IPS-NIHi11 (cell line): ENCODE measurements at regions not wholly inside any gene's neighbourhood (a gene's known extent, or its start where the extent isn't known, plus 50 kb on each side); places are given as distances from the start of the nearest gene placed in this dataset.
"Not testable (repeated sequence)": the region's sequence is repeated elsewhere in the genome, so short reads cannot be mapped to it uniquely, and the experiment has no call there.

Experiments used
- DNase-seq: peaks from one replicate; pipeline ENCODE4 v3.0.0; 2012; ENCODE audit warnings: mixed read lengths, low spot score

DNA sequence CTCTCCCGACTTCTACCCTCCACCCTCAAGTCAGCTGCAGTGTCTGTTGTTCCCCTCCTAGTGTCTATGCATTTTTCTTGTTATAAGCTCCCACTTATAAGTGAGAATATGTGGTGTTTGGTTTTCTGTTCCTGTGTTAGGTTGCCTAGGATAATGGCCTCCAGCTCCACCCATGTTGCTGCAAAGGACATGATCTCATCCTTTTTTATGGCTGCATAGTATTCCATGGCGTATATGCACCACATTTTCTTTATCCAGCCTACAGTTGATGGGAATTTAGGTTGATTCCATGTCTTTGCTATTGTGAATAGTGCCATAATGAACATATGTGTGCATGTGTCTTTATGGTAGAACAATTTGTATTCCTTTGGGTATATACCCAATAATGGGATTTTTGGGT, 80.7 kb downstream of the SPTSSA start:
- not testable (repeated sequence) for DNase-seq

GRCh38 chr14:34380471-34380845, 81.6 kb downstream of the SPTSSA start:
- no peak for DNase-seq

DNA sequence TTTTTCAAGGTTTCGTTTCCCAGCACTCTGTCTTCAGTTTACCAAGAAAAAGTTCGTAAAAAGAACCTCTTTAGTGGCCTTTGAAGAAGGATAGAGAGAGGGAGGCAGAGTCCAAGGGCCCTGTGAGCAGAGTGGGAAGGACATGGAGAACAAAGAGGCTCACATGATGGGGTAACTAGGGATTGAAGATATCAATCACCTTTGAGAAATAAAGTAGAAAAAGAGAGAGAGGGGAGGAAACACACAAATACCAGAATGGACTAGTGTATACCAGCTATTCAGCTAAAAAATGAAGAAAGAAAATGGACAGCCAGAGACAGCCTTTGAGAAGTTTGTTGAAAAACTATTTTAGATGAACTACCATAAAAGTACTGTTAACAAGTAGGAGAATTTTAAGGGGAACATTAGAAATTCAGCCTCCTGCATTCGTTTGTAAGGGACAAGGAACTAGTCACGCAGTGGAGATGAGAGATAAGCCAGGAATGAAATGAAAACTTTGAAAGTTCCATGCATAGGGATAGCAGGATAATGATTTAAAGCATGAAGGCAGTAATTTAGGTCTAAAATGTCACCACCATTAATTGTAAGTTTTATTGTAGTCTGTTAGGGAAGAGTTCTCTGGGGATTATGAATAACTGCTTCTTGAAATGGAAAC, 82.1 kb downstream of the SPTSSA start:
- no peak for DNase-seq

GRCh38 chr14:34376649-34377267, 85.3 kb downstream of the SPTSSA start:
- DNase-seq, result no peak

DNA sequence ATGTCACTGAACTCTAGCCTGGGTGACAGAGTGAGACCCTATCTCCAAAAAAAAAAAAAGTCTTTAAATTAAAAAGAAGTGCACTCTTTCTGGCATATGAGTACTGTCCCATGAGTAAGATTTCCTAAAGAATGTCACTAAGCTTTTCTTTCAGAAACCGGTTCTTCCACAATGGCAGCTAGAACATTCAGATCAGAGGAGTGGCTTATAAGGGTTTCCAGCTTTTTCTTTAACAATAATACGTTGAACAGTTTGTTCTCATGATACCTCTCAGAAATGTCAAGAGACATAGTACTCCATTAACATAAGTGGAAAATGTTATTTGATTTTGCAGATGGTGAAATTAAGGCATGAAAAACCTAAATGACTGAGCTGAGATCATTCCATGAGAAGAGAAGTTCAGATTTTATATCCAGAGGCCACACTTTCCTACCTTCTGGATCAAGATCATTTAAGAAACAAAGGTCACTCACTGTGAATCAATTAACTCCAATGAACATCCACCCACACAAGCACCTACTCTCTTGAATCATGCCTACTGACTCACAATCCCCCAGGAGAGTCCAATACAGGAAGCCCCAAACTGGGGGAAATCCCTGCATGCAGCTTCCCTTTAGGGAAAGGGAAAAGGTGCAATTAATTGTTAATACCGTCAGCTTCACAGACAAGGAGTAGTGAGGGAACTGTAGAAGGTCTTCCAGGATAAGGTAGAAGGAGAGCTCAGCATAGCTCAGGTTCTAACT, 86.9 kb downstream of the SPTSSA start:
- no peak for DNase-seq

- DNase-seq, result no peak
These were observed 88.8 kb downstream of the SPTSSA start for GRCh38 chr14:34373191-34373590.

GRCh38 chr14:34372786-34373185, 89.3 kb downstream of the SPTSSA start:
- no peak for DNase-seq

DNA sequence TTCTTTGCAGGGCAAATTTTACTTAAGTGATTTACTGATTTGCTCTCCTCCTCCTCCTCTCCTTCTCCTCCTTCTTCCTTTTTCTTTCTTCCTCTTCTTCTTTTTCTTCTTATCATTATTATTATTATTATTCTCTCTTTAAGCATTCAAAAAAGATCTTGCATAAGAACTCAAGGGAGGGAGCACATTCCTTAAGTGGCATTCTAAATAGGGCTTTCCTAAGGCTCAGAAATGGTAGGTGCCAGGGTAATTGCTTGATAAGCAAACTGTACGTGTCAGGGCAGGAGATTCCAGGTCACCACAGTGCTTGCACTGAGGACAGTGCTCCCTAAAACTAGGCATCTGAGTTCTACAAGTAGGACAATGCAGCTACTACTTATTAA, 92.4 kb downstream of the SPTSSA start:
- no peak for DNase-seq

DNA sequence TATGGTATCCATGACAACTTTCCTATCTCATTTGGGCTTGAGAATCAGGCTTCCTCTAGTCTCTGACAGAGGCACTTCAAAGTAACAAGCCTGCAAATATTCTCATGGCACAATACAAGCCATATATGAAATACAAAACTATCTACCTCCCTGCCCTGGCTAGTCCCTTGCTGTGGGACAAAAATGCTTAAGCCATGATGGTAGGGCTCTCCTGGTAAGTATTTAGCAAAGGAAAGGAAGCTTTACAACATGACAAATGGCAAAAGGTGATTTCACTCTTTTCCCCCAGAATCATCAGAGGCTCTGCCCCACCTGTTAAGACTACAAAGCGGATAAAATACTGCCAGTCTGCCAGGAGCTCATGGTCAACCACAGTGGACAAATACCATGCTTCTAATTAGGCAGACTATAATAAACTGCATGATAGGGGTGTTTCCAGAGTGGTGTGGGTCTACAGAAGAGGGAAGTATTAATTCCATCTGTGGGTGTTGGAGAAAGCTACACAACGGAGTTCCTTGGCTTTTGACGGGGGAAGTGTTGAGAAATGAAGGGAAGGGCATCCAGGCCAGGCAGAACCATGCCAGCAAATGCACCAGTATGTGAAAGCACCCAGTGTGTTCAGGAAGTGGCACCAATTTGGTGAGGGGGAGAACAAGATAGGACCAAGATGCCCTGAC, 92.9 kb downstream of the SPTSSA start:
- DNase-seq, result no peak

DNA sequence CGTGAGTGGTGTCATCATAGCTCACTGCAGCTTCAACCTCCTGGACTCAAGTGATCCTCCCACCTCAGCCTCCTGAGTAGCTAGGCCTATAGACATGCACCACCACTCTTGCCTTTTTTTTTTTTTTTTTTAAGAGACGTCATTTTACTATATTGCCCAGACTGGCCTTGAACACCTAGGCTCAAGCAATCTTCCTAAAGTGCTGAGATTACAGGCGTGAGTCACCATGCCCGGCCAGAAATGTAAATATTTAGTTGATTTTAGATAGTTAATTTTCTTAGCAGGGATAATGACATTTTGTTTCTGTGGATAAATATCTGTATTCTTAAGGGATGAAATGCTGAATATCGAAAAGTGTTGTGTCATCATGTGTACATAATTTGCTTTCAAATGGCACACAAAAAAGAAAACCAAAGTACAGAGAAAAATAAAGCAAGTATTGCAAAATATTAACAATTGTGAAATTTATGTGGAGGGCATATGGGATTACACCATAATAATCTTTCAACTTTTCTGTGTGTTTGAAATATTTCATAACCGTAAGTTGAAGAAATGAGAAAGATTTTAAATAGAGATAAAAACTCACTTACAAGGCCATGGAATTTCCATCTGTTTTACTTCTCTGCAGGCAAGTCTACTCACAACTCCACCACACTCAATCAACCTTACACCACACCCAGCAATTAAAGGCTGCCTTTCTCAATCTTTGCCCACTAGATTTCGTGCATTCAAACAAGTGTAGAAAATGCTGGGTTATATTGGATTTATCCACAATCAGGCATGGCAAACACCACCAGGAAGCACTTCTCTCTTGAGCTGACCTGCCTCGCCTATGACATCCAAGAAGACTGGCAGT, 93.7 kb downstream of the SPTSSA start:
- DNase-seq, result no peak

DNA sequence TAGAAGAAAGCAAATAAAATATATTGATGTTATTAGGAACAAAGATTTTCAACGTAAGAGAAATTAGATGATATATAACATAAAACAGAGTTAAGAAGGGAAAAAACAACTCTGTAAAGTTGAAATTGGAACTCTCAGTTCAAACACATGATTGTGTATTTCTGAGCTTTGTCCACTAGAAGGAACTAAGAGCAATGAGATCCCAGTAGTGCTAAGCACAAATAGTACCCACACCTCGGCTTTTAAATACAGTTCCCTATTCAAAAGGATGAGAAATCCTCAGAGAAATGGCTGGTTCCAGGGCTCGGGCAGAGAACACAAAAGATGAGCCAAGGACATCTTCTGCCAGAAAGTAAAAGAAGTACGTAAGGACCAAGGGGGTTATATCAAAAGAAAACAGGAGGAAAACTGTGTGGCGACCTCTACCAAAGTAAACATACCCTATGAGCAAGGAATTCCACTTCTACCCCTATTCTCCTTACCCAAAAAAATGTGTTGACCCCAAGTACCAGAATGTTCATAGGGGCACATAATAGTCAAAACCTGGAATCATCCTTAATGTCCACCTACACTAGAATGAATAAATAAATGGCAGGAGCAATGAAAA, 96.6 kb downstream of the SPTSSA start:
- DNase-seq, result no peak

- DNase-seq, result no peak
These were observed 97.8 kb downstream of the SPTSSA start for GRCh38 chr14:34364201-34364600.

- no peak for DNase-seq
These were observed 98.3 kb downstream of the SPTSSA start for GRCh38 chr14:34363733-34364134.

DNA sequence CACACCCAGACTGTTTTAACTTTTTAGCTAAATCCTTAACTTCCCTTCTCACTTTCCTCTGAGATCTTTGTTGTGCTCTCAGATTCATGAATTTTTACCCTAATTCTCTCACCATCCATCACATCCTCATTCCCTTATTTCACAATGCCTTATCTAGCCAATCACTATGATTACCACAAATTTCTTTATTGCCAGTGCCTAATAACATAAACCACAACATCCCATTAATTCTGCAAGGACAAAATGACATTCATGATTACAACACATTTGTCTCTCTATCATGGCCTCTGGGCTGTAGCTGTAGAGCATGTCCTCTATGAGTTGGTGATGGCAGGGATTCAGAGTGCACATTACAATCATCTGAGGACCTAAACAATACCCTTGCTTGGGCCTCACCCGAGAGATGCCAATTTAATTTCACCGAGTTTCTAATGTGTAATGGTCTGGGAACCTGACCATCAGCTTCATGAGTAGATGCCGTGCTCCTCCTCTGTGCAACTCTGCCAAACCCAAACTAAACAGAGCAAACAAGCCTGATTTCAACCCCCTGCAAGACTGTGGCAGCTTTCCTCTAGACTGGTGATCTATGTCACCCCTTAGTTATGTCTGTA, 99.3 kb downstream of the SPTSSA start:
- DNase-seq, result no peak

DNA sequence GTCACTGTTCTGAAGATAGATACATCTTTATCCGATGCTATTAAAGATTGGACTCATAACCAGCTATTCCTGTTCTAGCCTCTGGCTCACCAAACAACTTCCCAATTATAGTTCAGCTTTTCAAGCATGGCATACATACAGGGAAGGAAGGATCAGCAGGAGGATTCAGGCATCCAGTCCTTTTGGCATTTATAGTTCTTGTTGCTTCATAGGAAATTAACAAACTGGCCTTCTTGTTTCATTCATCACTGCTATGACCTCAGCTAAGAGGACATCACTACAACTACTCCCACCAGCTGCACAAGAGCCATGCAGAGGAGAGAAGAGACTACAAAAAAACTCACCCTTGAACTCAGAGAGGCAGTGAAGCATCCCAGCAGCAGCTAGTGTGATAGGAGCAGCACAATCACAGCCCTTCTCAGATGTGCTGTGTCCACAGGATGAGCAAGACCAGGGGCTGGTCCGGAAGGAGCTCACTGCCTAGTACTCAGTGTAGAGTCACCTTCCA, 100.5 kb downstream of the SPTSSA start:
- no peak for DNase-seq

- no peak for DNase-seq
These were observed 102.5 kb downstream of the SPTSSA start for GRCh38 chr14:34359420-34360117.

DNA sequence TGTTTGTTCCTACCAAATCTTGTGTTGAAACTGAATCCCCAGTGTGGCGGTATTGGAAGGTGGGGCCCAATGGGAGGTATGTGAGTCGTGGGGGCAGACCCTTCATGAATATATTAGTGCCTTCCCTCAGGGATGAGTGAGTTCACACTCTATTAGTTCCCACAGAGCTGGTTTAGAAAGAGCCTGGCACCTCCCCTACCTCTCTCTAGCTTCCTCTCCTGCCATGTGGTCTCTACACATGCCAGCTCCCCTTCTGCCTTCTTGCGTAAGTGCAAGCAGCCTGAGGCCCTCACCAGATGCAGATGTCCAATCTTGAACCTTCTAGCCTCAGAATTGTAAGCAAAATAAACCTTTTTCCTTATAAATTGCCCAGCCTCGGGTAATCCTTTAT, 105.8 kb downstream of the SPTSSA start:
- no peak for DNase-seq

- DNase-seq, result no peak
These were observed 106.3 kb downstream of the SPTSSA start for GRCh38 chr14:34355584-34356263.

GRCh38 chr14:34354556-34354955, 107.5 kb downstream of the SPTSSA start:
- no peak for DNase-seq

DNA sequence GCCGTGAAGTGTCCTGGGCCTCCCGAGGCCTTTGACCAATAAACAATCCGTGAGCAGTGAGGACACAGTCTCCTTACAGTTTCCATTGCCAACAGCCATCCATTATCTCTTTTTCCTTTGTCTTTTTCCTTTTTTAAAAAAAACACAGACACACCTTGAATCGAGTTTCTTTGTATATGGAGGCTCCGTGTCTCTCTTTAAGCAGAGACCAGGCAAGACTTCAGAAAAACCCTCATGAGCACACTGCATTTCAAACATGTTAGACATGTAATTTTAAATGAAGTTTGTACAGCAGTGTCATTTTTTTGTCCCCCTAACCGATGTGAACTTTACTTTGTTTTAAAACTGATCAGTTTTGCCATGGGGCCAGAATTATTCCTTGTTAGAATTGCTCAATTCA, 111.1 kb downstream of the SPTSSA start:
- DNase-seq, result no peak
